ENCODE measurements at regions not wholly inside any gene's neighbourhood (a gene's known extent, or its start where the extent isn't known, plus 50 kb on each side); places are given as distances from the start of the nearest gene placed in this dataset.

- Histone ChIP-seq H3K4me2 (ENCODE audit: extremely low read depth, insufficient read depth, low read length) (no peak overlapping the region), H3K79me2 (ENCODE audit: control insufficient read depth, insufficient read depth, low read length) (no peaks in the 10 kb centered on the region), H2AFZ (ENCODE audit: low read length) (no peak overlapping the region), H3K27me3 (ENCODE audit: control insufficient read depth, insufficient read depth, low read length) (no peaks in the 10 kb centered on the region), H3K27ac (ENCODE audit: insufficient read depth, low read length) (no peak overlapping the region), H3K4me3 (replicated peaks in 1 of 4; ENCODE audit: control extremely low read depth in 1 of 4, insufficient read depth in 1 of 4, low read depth in 3 of 4, low read length in 4 of 4) (no peak overlapping the region), H3K36me3 (ENCODE audit: control insufficient read depth, insufficient read depth, low read length) (no peaks in the 10 kb centered on the region), H3K4me1 (ENCODE audit: control insufficient read depth, extremely low read depth, insufficient read depth, low read length) (no peaks in the 10 kb centered on the region), H4K20me1 (ENCODE audit: control insufficient read depth, extremely low read depth, insufficient read depth, low read length) (no peaks in the 10 kb centered on the region), H3K9me3 (ENCODE audit: control insufficient read depth, insufficient read depth, low read depth, low read length) (no peaks in the 10 kb centered on the region), H3K9ac (ENCODE audit: insufficient read depth, low read length) (no peak overlapping the region)
- TF ChIP-seq CTCF (conservative IDR thresholded peaks at IDR 0.05 in 1 of 2, IDR thresholded peaks at IDR 0.05 in 1 of 2; ENCODE audit: low read depth in 1 of 2, low read length in 2 of 2) (no peak), EZH2 (IDR thresholded peaks at IDR 0.05; ENCODE audit: low read length, missing control alignments) (no peak)
- no peak for DNase-seq (ENCODE audit: low read depth in 2 of 2)
Measured at GRCh38 chr5:114988096-114988495, 181.6 kb downstream of the TRIM36 start.

- H3K27me3 ChIP-seq (ENCODE audit: control insufficient read depth, insufficient read depth, low read length): no peaks in the 10 kb centered on the region
- TF ChIP-seq CTCF (conservative IDR thresholded peaks at IDR 0.05 in 1 of 2, IDR thresholded peaks at IDR 0.05 in 1 of 2; ENCODE audit: low read depth in 1 of 2, low read length in 2 of 2) (no peak), EZH2 (IDR thresholded peaks at IDR 0.05; ENCODE audit: low read length, missing control alignments) (no peak)
- H3K4me3 ChIP-seq (replicated peaks in 1 of 4; ENCODE audit: control extremely low read depth in 1 of 4, insufficient read depth in 1 of 4, low read depth in 3 of 4, low read length in 4 of 4): no peak overlapping the region
- no peaks in the 10 kb centered on the region for H3K79me2 ChIP-seq (ENCODE audit: control insufficient read depth, insufficient read depth, low read length)
- H3K4me2 ChIP-seq (ENCODE audit: extremely low read depth, insufficient read depth, low read length): no peak overlapping the region
- no peaks in the 10 kb centered on the region for H3K36me3 ChIP-seq (ENCODE audit: control insufficient read depth, insufficient read depth, low read length)
- no peak for DNase-seq (ENCODE audit: low read depth in 2 of 2)
- H3K9me3 ChIP-seq (ENCODE audit: control insufficient read depth, insufficient read depth, low read depth, low read length): no peaks in the 10 kb centered on the region
- H3K4me1 ChIP-seq (ENCODE audit: control insufficient read depth, extremely low read depth, insufficient read depth, low read length): no peaks in the 10 kb centered on the region
- no peaks in the 10 kb centered on the region for H4K20me1 ChIP-seq (ENCODE audit: control insufficient read depth, extremely low read depth, insufficient read depth, low read length)
- H3K27ac ChIP-seq (ENCODE audit: insufficient read depth, low read length): no peak overlapping the region
- H3K9ac ChIP-seq (ENCODE audit: insufficient read depth, low read length): no peak overlapping the region
- H2AFZ ChIP-seq (ENCODE audit: low read length): no peak overlapping the region
Measured at GRCh38 chr5:114984796-114985195, 184.9 kb downstream of the TRIM36 start.

GRCh38 chr5:114981111-114981510 lies 188.6 kb downstream of the TRIM36 start:
- Histone ChIP-seq H3K9me3 (ENCODE audit: control insufficient read depth, insufficient read depth, low read depth, low read length) (no peaks in the 10 kb centered on the region), H3K27me3 (ENCODE audit: control insufficient read depth, insufficient read depth, low read length) (no peaks in the 10 kb centered on the region), H3K27ac (ENCODE audit: insufficient read depth, low read length) (no peak overlapping the region), H3K36me3 (ENCODE audit: control insufficient read depth, insufficient read depth, low read length) (no peaks in the 10 kb centered on the region), H2AFZ (ENCODE audit: low read length) (no peak overlapping the region), H3K4me2 (ENCODE audit: extremely low read depth, insufficient read depth, low read length) (no peak overlapping the region), H3K4me1 (ENCODE audit: control insufficient read depth, extremely low read depth, insufficient read depth, low read length) (no peaks in the 10 kb centered on the region), H3K79me2 (ENCODE audit: control insufficient read depth, insufficient read depth, low read length) (no peaks in the 10 kb centered on the region), H3K4me3 (replicated peaks in 1 of 4; ENCODE audit: control extremely low read depth in 1 of 4, insufficient read depth in 1 of 4, low read depth in 3 of 4, low read length in 4 of 4) (no peak overlapping the region), H3K9ac (ENCODE audit: insufficient read depth, low read length) (no peak overlapping the region), H4K20me1 (ENCODE audit: control insufficient read depth, extremely low read depth, insufficient read depth, low read length) (no peaks in the 10 kb centered on the region)
- no peak for DNase-seq (ENCODE audit: low read depth in 2 of 2)
- no peak for TF ChIP-seq EZH2 (IDR thresholded peaks at IDR 0.05; ENCODE audit: low read length, missing control alignments)
- TF ChIP-seq CTCF (conservative IDR thresholded peaks at IDR 0.05 in 1 of 2, IDR thresholded peaks at IDR 0.05 in 1 of 2; ENCODE audit: low read depth in 1 of 2, low read length in 2 of 2): no peak

Data from fibroblast of lung (primary cell).